IPS-15b (cell line): ENCODE measurements at regions not wholly inside any gene's neighbourhood (a gene's known extent, or its start where the extent isn't known, plus 50 kb on each side); places are given as distances from the start of the nearest gene placed in this dataset.

Source experiments
- H3K27me3 ChIP-seq: one replicate; pipeline ENCODE4 v1.6.1; 2013; ENCODE audit warnings: low read length; ENCODE audit not compliant: control insufficient read depth, insufficient read depth
- H3K36me3 ChIP-seq: one replicate; pipeline ENCODE4 v1.6.1; 2013; ENCODE audit warnings: low read length; ENCODE audit not compliant: control insufficient read depth, insufficient read depth
- H3K4me1 ChIP-seq: one replicate; pipeline ENCODE4 v1.6.1; 2013; ENCODE audit warnings: mild to moderate bottlenecking, low read length; ENCODE audit not compliant: control insufficient read depth, insufficient read depth
- H3K4me3 ChIP-seq: one replicate; pipeline ENCODE4 v1.5.1; 2013; ENCODE audit warnings: low read depth, low read length
- H3K9ac ChIP-seq: one replicate; pipeline ENCODE4 v1.6.1; 2013; ENCODE audit warnings: low read depth, mild to moderate bottlenecking, low read length
- H3K9me3 ChIP-seq: one replicate; pipeline ENCODE4 v1.6.1; 2013; ENCODE audit warnings: mild to moderate bottlenecking, low read length; ENCODE audit not compliant: control insufficient read depth, insufficient read depth

- Histone ChIP-seq H3K4me1 (peaks cover 5% of the 10 kb centered on the region), H3K4me3 (no peak overlapping the region), H3K9ac (no peak overlapping the region), H3K36me3 (no peaks in the 10 kb centered on the region), H3K27me3 (no peaks in the 10 kb centered on the region), H3K9me3 (no peaks in the 10 kb centered on the region)
These were observed 136.4 kb downstream of the ICE1 start for GRCh38 chr5:5558638-5559527.

GRCh38 chr5:5558102-5558501 is 135.6 kb downstream of the ICE1 start:
- H3K4me3 ChIP-seq, result no peak overlapping the region
- H3K9me3 ChIP-seq, result no peaks in the 10 kb centered on the region
- no peaks in the 10 kb centered on the region for H3K36me3 ChIP-seq
- no peak overlapping the region for H3K9ac ChIP-seq
- peaks cover 5% of the 10 kb centered on the region for H3K4me1 ChIP-seq
- no peaks in the 10 kb centered on the region for H3K27me3 ChIP-seq

- Histone ChIP-seq H3K9ac (no peak overlapping the region), H3K4me3 (no peak overlapping the region), H3K4me1 (no peaks in the 10 kb centered on the region), H3K36me3 (no peaks in the 10 kb centered on the region), H3K27me3 (no peaks in the 10 kb centered on the region), H3K9me3 (no peaks in the 10 kb centered on the region)
These were observed 129.0 kb downstream of the ICE1 start for GRCh38 chr5:5551499-5551898.

DNA sequence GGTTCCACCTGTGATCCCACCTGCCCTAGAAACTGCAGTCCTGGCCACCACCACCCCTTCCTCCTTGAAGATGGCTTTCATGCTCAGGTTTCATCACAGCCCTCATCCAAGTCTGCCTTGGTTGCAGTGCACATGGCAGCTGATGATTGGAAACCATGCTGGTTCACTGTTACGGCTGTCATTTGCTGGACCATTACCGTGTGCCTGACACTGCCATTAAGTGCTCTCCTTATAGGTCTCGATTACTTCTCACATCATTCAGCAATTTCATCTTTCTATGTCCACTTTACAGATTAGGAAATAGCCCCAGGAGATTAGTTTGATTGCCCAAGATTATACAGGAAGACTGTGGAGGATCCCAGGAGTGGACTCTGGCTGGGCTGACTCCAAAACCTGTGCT is 123.9 kb downstream of the ICE1 start:
- H3K4me1 ChIP-seq, result no peaks in the 10 kb centered on the region
- no peaks in the 10 kb centered on the region for H3K9me3 ChIP-seq
- no peak overlapping the region for H3K4me3 ChIP-seq
- H3K9ac ChIP-seq, result no peak overlapping the region
- no peaks in the 10 kb centered on the region for H3K36me3 ChIP-seq
- H3K27me3 ChIP-seq, result no peaks in the 10 kb centered on the region

DNA sequence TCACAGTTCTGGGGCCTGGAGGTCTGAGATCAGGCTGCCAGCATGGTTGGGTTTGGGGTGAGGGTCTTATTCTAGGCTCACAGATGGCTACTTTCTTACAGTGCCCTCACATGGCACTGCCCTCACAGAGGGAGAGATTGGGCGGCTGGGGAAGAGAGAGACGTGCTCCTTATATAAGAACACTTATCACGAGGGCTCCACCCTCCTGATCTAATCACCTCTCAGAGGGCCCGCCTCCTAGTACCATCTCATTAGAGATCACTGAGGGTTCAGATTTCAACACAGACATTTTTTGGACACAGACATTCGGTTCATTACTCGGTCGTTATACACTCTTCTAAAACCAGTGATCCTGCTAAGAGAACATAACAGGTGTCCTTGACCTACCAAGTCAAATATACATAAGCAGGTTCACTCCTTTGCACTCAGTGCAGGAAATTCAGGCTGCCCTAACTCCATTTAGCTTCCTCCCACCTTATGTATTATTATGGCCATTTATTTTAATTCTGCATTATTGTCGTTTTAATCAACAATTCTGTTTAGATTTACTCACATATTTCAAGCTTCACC is 121.7 kb downstream of the ICE1 start:
- Histone ChIP-seq H3K9ac (no peak overlapping the region), H3K9me3 (no peaks in the 10 kb centered on the region), H3K27me3 (no peaks in the 10 kb centered on the region), H3K36me3 (no peaks in the 10 kb centered on the region), H3K4me3 (no peak overlapping the region), H3K4me1 (peaks cover 3% of the 10 kb centered on the region)

DNA sequence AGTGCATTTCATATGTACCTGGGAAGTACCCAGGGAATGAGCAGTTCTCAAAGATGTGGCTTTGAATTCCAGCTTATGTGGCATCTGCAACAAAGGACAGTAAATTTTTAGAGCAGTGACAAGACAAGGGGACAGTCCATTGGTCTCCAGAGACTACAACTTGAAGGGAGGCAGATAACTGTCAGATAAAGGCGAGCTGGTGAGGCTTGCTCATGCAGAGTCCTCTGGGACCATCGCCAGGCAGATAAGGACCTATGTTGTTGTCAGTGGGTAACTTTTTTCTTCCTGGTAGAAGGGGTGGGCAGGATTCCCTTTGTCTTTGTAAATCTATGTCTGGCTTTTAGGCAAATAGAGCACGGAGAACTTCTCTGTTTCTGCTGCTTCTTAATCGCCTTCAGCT is 120.2 kb downstream of the ICE1 start:
- Histone ChIP-seq H3K36me3 (no peaks in the 10 kb centered on the region), H3K4me3 (no peak overlapping the region), H3K9me3 (no peaks in the 10 kb centered on the region), H3K4me1 (peaks cover 3% of the 10 kb centered on the region), H3K27me3 (no peaks in the 10 kb centered on the region), H3K9ac (no peak overlapping the region)

GRCh38 chr5:5540065-5540464 is 117.6 kb downstream of the ICE1 start:
- Histone ChIP-seq H3K36me3 (no peaks in the 10 kb centered on the region), H3K9ac (no peak overlapping the region), H3K4me1 (peaks cover 3% of the 10 kb centered on the region), H3K27me3 (no peaks in the 10 kb centered on the region), H3K9me3 (no peaks in the 10 kb centered on the region), H3K4me3 (no peak overlapping the region)
